GM19351 (cell line): ENCODE measurements at regions not wholly inside any gene's neighbourhood (a gene's known extent, or its start where the extent isn't known, plus 50 kb on each side); places are given as distances from the start of the nearest gene placed in this dataset.
"Not testable (repeated sequence)": the region's sequence is repeated elsewhere in the genome, so short reads cannot be mapped to it uniquely, and the experiment has no call there.

Experiments used
- ATAC-seq: cut with Tn5 transposase; IDR thresholded peaks from one replicate; pipeline ENCODE4 v1.9.1; 2021; ENCODE audit warnings: mild to moderate bottlenecking, moderate library complexity; ENCODE audit not compliant: unreplicated experiment

- ATAC-seq = no peak
Measured at GRCh38 chr10:33795529-33795928, 461.1 kb upstream of the NRP1 start.

- no peak for ATAC-seq
Measured at GRCh38 chr10:33794460-33794859, 460.0 kb upstream of the NRP1 start.

GRCh38 chr10:33793793-33794192 lies 459.3 kb upstream of the NRP1 start:
- no peak for ATAC-seq

- ATAC-seq = no peak
Measured at GRCh38 chr10:33791272-33791660, 456.8 kb upstream of the NRP1 start.

- no peak for ATAC-seq
Measured at GRCh38 chr10:33790521-33791271, 456.2 kb upstream of the NRP1 start.

- no peak for ATAC-seq
Measured at GRCh38 chr10:33783557-33783956, 449.1 kb upstream of the NRP1 start.

GRCh38 chr10:33783078-33783477 lies 448.6 kb upstream of the NRP1 start:
- no peak for ATAC-seq

GRCh38 chr10:33781606-33782395 lies 447.3 kb upstream of the NRP1 start:
- no peak for ATAC-seq

- ATAC-seq = no peak
Measured at GRCh38 chr10:33780961-33781360, 446.5 kb upstream of the NRP1 start.

- no peak for ATAC-seq
Measured at GRCh38 chr10:33777223-33777622, 442.8 kb upstream of the NRP1 start.

GRCh38 chr10:33776419-33777070 lies 442.1 kb upstream of the NRP1 start:
- no peak for ATAC-seq

- ATAC-seq = no peak
Measured at GRCh38 chr10:33774857-33775256, 440.4 kb upstream of the NRP1 start.

- no peak for ATAC-seq
Measured at GRCh38 chr10:33773886-33774480, 439.5 kb upstream of the NRP1 start.

GRCh38 chr10:33773253-33773573 lies 438.7 kb upstream of the NRP1 start:
- no peak for ATAC-seq

GRCh38 chr10:33772370-33773252 lies 438.1 kb upstream of the NRP1 start:
- no peak for ATAC-seq

GRCh38 chr10:33771856-33772255 lies 437.4 kb upstream of the NRP1 start:
- not testable (repeated sequence) for ATAC-seq

- ATAC-seq = no peak
Measured at GRCh38 chr10:33764694-33765185, 430.3 kb upstream of the NRP1 start.

- no peak for ATAC-seq
Measured at GRCh38 chr10:33760056-33760943, 425.8 kb upstream of the NRP1 start.

- no peak for ATAC-seq
Measured at GRCh38 chr10:33759191-33759590, 424.7 kb upstream of the NRP1 start.
